Upper lobe of right lung (tissue), 1 donor: ENCODE measurements at regions not wholly inside any gene's neighbourhood (a gene's known extent, or its start where the extent isn't known, plus 50 kb on each side); places are given as distances from the start of the nearest gene placed in this dataset.

Experiments
- ATAC-seq: fragments of 200-7000 bp; cut with Tn5 transposase; one replicate; pipeline ENCODE4 v1.9.1; 2020; ENCODE audit warnings: mild to moderate bottlenecking, moderate library complexity
- DNase-seq: peaks from one replicate; pipeline ENCODE4 v3.0.0-alpha.2; 2020
- H3K27ac ChIP-seq: fragments of 200-600 bp; one replicate; pipeline ENCODE4 v1.8.0; 2022
- H3K27me3 ChIP-seq: fragments of 200-600 bp; one replicate; pipeline ENCODE4 v1.8.0; 2022; ENCODE audit warnings: mild to moderate bottlenecking
- H3K36me3 ChIP-seq: fragments of 200-600 bp; one replicate; pipeline ENCODE4 v1.8.0; 2022
- H3K4me1 ChIP-seq: fragments of 200-600 bp; one replicate; pipeline ENCODE4 v1.8.0; 2022
- H3K4me3 ChIP-seq: fragments of 200-600 bp; one replicate; pipeline ENCODE4 v1.8.0; 2022; ENCODE audit warnings: mild to moderate bottlenecking
- H3K9me3 ChIP-seq: fragments of 200-600 bp; one replicate; pipeline ENCODE4 v1.8.0; 2022
- CTCF ChIP-seq: fragments of 200-600 bp; IDR thresholded peaks from one replicate; pipeline ENCODE4 v1.8.0; 2022; ENCODE audit warnings: antibody characterized with exemption
- intact Hi-C: fragments of 100-400 bp; cut with DNase I; formaldehyde crosslinking; loops from one replicate; pipeline ENCODE4 v1.11.0; 2022
- donor health status: DM: no; HTN: yes; CAD: no; lungs with severe emphysema.

DNA sequence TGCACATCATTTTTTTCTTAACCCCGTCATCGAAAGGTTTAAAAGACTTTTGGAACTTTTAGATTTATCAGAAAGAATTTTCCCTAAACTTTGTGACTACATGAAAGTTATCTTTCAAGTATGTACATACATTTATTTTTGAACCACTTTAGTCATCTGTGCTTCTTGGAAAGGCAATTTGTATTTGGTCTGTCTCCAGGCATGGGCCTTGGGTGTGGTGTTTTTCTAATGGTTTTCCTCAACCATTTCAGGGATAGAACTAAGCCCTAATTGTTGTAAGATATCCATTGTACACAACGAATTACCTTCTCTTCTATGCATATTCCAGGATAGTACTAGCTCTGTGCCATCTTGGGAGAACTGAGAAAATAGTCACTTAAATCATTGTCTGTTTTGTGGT is 191.5 kb upstream of the RPL34 start:
- no peaks in the 10 kb centered on the region for H3K36me3 ChIP-seq
- ATAC-seq, result no peak
- H3K27me3 ChIP-seq, result no peaks in the 10 kb centered on the region
- TF ChIP-seq CTCF, result no peak
- no peaks in the 10 kb centered on the region for H3K9me3 ChIP-seq
- H3K4me1 ChIP-seq, result no peaks in the 10 kb centered on the region
- intact Hi-C loops, result no loop called here
- no peak overlapping the region for H3K4me3 ChIP-seq
- H3K27ac ChIP-seq, result no peak overlapping the region
- DNase-seq, result no peak

GRCh38 chr4:108427946-108428485 is 192.4 kb upstream of the RPL34 start:
- H3K27me3 ChIP-seq, result no peaks in the 10 kb centered on the region
- no peaks in the 10 kb centered on the region for H3K9me3 ChIP-seq
- ATAC-seq (no peak), DNase-seq (no peak)
- TF ChIP-seq CTCF, result no peak
- no peak overlapping the region for H3K4me3 ChIP-seq
- intact Hi-C loops, result no loop called here
- no peaks in the 10 kb centered on the region for H3K36me3 ChIP-seq
- no peak overlapping the region for H3K27ac ChIP-seq
- H3K4me1 ChIP-seq, result no peaks in the 10 kb centered on the region

DNA sequence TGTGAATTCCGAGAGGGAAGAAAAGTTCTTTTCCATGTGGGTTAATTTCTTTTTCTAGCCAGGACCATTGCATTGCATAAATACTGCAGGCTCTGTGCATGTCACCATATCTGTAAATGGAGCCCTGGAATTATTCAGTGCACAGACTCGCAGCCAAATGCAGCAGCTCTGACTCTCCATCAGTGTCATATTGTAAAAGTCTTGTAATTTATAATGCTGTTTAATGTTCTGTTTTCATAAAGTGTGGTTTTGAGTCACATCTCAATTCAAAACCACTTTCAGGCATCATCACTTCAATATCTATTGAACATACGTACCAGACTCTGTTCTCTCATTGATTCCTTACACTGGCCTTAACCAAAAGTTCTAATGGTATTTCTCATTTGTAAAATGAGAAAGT is 193.9 kb upstream of the RPL34 start:
- Histone ChIP-seq H3K9me3 (no peaks in the 10 kb centered on the region), H3K4me3 (no peak overlapping the region), H3K4me1 (no peaks in the 10 kb centered on the region), H3K27ac (no peak overlapping the region), H3K36me3 (no peaks in the 10 kb centered on the region), H3K27me3 (no peaks in the 10 kb centered on the region)
- ATAC-seq, result no peak
- no peak for DNase-seq
- no peak for TF ChIP-seq CTCF
- intact Hi-C loops, result no loop called here

DNA sequence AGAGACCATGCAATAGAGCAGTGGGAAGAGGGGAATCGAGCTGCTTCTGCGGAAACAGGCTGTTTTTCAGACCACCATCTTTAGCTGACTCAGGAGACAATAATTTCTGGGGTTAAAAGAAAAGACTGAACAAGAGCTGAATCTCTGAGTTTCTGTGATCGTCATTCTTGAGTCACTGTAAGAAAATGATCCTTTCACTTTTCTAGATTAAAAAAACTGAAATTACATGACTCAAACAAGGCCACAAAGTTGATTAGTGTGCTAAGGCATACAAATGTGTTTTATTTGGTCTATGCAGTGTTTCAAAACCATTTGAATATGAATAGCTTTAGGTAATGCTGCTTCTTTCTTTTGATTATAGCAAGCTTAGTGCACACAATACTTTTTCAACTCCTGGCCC is 194.4 kb upstream of the RPL34 start:
- Histone ChIP-seq H3K4me1 (no peaks in the 10 kb centered on the region), H3K36me3 (no peaks in the 10 kb centered on the region), H3K27ac (no peak overlapping the region), H3K4me3 (no peak overlapping the region), H3K27me3 (no peaks in the 10 kb centered on the region), H3K9me3 (no peaks in the 10 kb centered on the region)
- ATAC-seq (no peak), DNase-seq (no peak)
- TF ChIP-seq CTCF, result no peak
- intact Hi-C loops, result no loop called here

DNA sequence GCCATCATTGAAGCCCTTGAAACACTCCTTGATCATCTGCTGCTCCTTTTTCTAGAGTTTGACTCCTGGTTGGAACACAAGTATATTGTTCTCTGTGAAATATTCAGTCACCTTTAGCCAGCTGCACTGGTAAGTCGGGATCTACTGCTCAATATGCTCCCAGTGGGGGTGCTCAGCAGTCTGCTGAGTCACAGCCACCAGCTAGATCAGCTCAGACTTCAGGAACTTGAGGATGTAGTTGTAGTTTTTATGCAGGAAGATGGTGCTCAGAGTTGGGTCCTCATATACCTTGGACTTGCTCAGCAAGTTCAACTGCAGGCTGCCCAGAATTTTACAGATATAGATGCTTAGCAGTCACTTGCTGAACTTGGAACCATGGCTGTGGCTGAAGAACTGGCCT is 202.5 kb upstream of the RPL34 start:
- no peak overlapping the region for H3K27ac ChIP-seq

More for the DNA sequence above, 202.5 kb upstream of the RPL34 start:
- intact Hi-C loops, result no loop called here
- no peaks in the 10 kb centered on the region for H3K9me3 ChIP-seq
- TF ChIP-seq CTCF, result no peak
- no peaks in the 10 kb centered on the region for H3K4me1 ChIP-seq
- no peak for ATAC-seq
- H3K36me3 ChIP-seq, result no peaks in the 10 kb centered on the region
- no peak for DNase-seq
- H3K4me3 ChIP-seq, result no peak overlapping the region
- H3K27me3 ChIP-seq, result no peaks in the 10 kb centered on the region
